AG09309 (cell line): ENCODE measurements at regions not wholly inside any gene's neighbourhood (a gene's known extent, or its start where the extent isn't known, plus 50 kb on each side); places are given as distances from the start of the nearest gene placed in this dataset.
"Not testable (repeated sequence)": the region's sequence is repeated elsewhere in the genome, so short reads cannot be mapped to it uniquely, and the experiment has no call there.

Experiments used
- DNase-seq: peaks from one replicate; pipeline ENCODE4 v3.0.0-alpha.2; 2010; ENCODE audit warnings: low read depth
- H3K4me3 ChIP-seq: 2 replicates; pipeline ENCODE4 v1.5.1; 2011; ENCODE audit warnings: mild to moderate bottlenecking, low read depth, low read length, moderate library complexity; ENCODE audit not compliant: control insufficient read depth
- CTCF ChIP-seq: IDR thresholded peaks from 2 replicates; pipeline ENCODE4 v1.5.1; 2011; ENCODE audit warnings: mild to moderate bottlenecking, low read depth, low read length, inconsistent platforms; ENCODE audit not compliant: insufficient read depth, control insufficient read depth; ENCODE audit errors: missing control alignments

DNA sequence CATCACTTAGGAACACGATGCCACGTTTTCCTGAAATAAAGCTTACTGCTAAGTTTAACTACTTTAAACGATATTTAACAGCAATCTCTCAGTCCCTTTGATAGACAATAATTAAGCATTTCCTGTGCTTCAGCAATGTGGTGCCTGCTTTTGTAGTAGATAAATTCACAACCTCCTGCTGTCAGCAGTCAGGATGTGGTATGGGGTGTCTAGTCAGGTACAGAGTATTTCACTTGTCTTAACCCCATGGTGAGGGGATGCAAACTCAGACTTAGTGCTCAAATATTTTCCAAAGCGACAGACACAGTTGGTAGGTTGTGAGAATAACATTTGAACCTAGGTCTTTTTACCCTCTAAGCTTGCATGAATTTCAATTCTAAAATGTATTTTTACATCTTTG is 526.2 kb upstream of the PFKP start:
- DNase-seq: no peak
- TF ChIP-seq CTCF: no peak
- no peak overlapping the region for H3K4me3 ChIP-seq

- DNase-seq: no peak
- H3K4me3 ChIP-seq: no peak overlapping the region
Measured at GRCh38 chr10:2529945-2530344, 537.4 kb upstream of the PFKP start.

GRCh38 chr10:2525781-2526180 is 541.6 kb upstream of the PFKP start:
- no peak for TF ChIP-seq CTCF
- no peak for DNase-seq
- H3K4me3 ChIP-seq: no peak overlapping the region

More at GRCh38 chr10:2529945-2530344, 537.4 kb upstream of the PFKP start:
- no peak for TF ChIP-seq CTCF

DNA sequence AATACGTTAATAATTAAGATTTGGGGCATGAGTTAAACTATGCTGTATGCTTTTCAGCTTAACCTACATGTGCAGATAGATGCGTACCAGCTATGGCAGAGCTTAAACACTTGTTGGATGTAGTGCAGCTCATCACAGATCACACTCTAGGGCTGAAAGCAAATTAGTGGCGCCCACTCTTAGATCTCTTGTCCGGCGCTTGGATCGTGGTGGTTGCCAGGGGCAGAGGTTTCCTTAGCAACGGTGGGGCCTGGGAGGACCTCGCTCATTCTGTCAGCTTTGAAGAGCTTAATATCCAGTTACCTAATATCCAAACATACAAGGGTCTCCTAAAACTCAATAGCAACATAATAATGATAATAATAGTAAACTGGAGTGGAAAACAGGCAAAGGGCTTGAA is 548.2 kb upstream of the PFKP start:
- H3K4me3 ChIP-seq: no peak overlapping the region
- TF ChIP-seq CTCF: no peak
- DNase-seq: no peak

DNA sequence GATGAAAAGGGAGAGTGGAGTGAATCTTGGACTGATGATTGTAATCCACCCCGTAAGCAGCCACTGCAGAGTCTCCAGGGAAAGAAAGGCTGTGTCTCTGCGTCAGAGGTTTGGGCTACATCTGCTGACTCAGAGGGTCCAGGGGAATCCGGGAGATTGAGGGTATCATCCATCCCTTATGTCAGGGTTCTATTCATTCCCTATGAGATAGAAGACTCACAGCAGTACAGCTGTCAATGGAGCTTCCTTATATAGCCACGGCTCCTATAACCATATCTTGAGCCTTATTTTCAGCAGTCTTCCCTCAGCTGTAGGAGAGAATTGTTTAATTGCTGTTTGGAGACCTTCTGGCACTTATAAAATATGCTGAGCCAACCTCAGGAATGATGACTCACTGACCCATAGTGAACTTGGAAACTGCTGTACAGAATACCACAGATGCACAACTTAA is 558.2 kb upstream of the PFKP start:
- no peak for TF ChIP-seq CTCF
- no peak overlapping the region for H3K4me3 ChIP-seq
- no peak for DNase-seq

DNA sequence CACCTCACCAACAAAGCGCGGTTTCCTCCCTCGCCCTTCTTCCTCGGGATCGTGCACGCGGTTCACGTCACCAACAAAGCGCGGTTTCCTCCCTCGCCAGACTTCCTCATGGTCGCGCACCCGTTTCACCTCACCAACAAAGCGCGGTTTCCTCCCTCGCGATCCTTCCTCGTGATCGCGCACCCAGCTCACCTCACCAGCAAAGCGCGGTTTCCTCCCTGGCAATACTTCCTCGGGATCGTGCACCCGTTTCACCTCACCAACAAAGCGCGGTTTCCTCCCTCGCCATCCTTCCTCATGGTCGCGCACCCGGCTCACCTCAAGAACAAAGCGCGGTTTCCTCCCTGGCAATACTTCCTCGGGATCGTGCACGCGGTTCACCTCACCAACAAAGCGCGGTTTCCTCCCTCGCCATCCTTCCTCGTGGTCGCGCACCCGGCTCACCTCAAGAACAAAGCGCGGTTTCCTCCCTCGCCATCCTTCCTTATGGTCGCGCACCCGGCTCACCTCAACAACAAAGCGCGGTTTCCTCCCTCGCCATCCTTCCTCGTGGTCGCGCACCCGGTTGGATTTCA is 565.9 kb upstream of the PFKP start:
- not testable (repeated sequence) for DNase-seq, H3K4me3 ChIP-seq

DNA sequence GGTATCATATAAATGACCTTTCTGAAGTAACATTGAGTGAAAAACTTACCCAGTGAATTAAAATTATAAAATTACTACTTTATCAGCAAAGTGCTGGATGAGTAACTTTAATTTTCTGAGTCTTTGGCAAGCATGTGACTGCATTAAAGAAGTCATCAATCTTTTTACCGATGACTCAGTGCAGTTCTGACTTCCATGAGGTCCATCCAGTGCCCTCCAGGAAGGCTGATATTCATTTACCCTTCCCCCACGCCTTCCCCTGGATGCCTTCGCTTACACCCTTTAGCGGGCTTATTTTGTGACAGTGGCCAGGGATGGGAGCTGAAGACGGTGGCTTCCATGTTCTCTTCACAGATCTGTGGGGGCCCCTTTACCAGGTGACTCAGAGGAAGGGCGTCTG is 572.9 kb upstream of the PFKP start:
- TF ChIP-seq CTCF: no peak
- H3K4me3 ChIP-seq: no peak overlapping the region
- DNase-seq: no peak
